Upper lobe of left lung (tissue), 4 donors: ENCODE measurements at regions not wholly inside any gene's neighbourhood (a gene's known extent, or its start where the extent isn't known, plus 50 kb on each side); places are given as distances from the start of the nearest gene placed in this dataset.

ENCODE experiments used
- CTCF ChIP-seq, 6 experiments: fragments of 450-650 bp in 4 of 6; fragments of 200-600 bp in 2 of 6; sonication (generic) in 2 of 6; IDR thresholded peaks; one replicate each; pipeline ENCODE4 v1.5.1; 2016 to 2019; ENCODE audit warnings: antibody characterized with exemption in 6 of 6
- POLR2AphosphoS5 ChIP-seq, 2 donors: sonication (generic); formaldehyde crosslinking; IDR thresholded peaks; one replicate each; pipeline ENCODE4 v1.5.1; 2017; ENCODE audit warnings: antibody characterized with exemption in 2 of 2

GRCh38 chr13:22047785-22048104, 376.9 kb downstream of the FGF9 start:
- TF ChIP-seq CTCF (IDR thresholded peaks at IDR 0.05): no peak
- TF ChIP-seq POLR2AphosphoS5 (IDR thresholded peaks at IDR 0.05): no peak
